Panc1 (cell line): ENCODE measurements at regions not wholly inside any gene's neighbourhood (a gene's known extent, or its start where the extent isn't known, plus 50 kb on each side); places are given as distances from the start of the nearest gene placed in this dataset.

ENCODE experiments used
- ATAC-seq: fragments of 200-7000 bp; cut with Tn5 transposase; 2 replicates; pipeline ENCODE4 v1.9.1; 2020; ENCODE audit warnings: mild to moderate bottlenecking, moderate library complexity
- BruUV-seq: library from RNA; stranded (reverse); fragments of 400-500 nt; replicated peaks from 2 replicates; lab custom pipeline; 2021; lab: Mats Ljungman, UMichigan
- CTCF ChIA-PET: fragments of 300-600 bp; sonication (Branson Sonifier 250); formaldehyde crosslinking; loops from one replicate; lab custom pipeline; 2022; ENCODE audit warnings: antibody characterized with exemption; lab: Charles Lee
- POLR2A ChIA-PET: fragments of 300-600 bp; sonication (Branson Sonifier 250); formaldehyde crosslinking; loops from one replicate; lab custom pipeline; 2022; ENCODE audit warnings: antibody characterized with exemption; lab: Charles Lee
- DNase-seq: peaks from one replicate; pipeline ENCODE4 v3.0.0-alpha.2; 2010; ENCODE audit warnings: low read depth, low spot score
- H3K27ac ChIP-seq: 2 replicates; pipeline ENCODE4 v1.5.1; 2011; ENCODE audit warnings: mild to moderate bottlenecking, low read length, inconsistent platforms
- H3K27me3 ChIP-seq: fragments of 200-500 bp; sonication (Bioruptor generic); 2 replicates; pipeline ENCODE4 v1.6.0; 2014; ENCODE audit warnings: low read length, inconsistent platforms; ENCODE audit not compliant: control insufficient read depth, insufficient read depth
- H3K36me3 ChIP-seq: fragments of 200-500 bp; sonication (Bioruptor generic); 2 replicates; pipeline ENCODE4 v1.5.1; 2014; ENCODE audit warnings: inconsistent platforms, mild to moderate bottlenecking, low read length, moderate library complexity; ENCODE audit not compliant: control insufficient read depth, insufficient read depth
- H3K4me1 ChIP-seq: 2 replicates; pipeline ENCODE4 v1.5.1; 2011; ENCODE audit warnings: inconsistent platforms, mild to moderate bottlenecking, low read length, moderate library complexity; ENCODE audit not compliant: control insufficient read depth, insufficient read depth
- H3K4me3 ChIP-seq, 2 experiments: 2 replicates each; pipeline ENCODE4 v1.5.1; 2011 to 2012; ENCODE audit warnings: low read depth in 2 of 2, low read length in 2 of 2, mild to moderate bottlenecking in 2 of 2, inconsistent platforms in 1 of 2, moderate library complexity in 1 of 2
- H3K9me3 ChIP-seq: fragments of 200-500 bp; sonication (Bioruptor generic); 2 replicates; pipeline ENCODE4 v1.5.1; 2014; ENCODE audit warnings: low read depth, mild to moderate bottlenecking, inconsistent platforms, low read length, moderate library complexity; ENCODE audit not compliant: control insufficient read depth, insufficient read depth
- CTCF ChIP-seq: fragments of 450-650 bp; IDR thresholded peaks from 2 replicates; pipeline ENCODE4 v1.5.1; 2017; ENCODE audit warnings: mild to moderate bottlenecking
- POLR2AphosphoS5 ChIP-seq: IDR thresholded peaks from 2 replicates; pipeline ENCODE4 v1.6.1; 2012; ENCODE audit warnings: mild to moderate bottlenecking, low read depth, low read length, moderate library complexity
- SIN3A ChIP-seq: IDR thresholded peaks from 2 replicates; pipeline ENCODE4 v1.6.1; 2012; ENCODE audit warnings: low read depth, mild to moderate bottlenecking, low read length, moderate library complexity, borderline replicate concordance; ENCODE audit not compliant: insufficient read depth
- TCF7L2 ChIP-seq: IDR thresholded peaks from 2 replicates; pipeline ENCODE4 v1.6.1; 2011; ENCODE audit warnings: mild to moderate bottlenecking, low read depth, low read length, inconsistent platforms
- in situ Hi-C: cut with HindIII; loops from 2 replicates; pipeline ENCODE4 v1.10.0; 2016; ENCODE audit warnings: low sequenced_read_pairs, low pct_unique_long_range_greater_than_20kb
- intact Hi-C: fragments of 100-400 bp; cut with micrococcal nuclease; formaldehyde crosslinking; loops from one replicate; pipeline ENCODE4 v1.10.0; 2022; ENCODE audit not compliant: unreplicated experiment
- TF ChIP-seq, protein P1 (sequence below), 2 experiments: IDR thresholded peaks; 2 replicates each; pipeline ENCODE4 v1.6.1; 2011 to 2012; ENCODE audit warnings: low read depth in 2 of 2, control low read depth in 1 of 2, low read length in 1 of 2, mild to moderate bottlenecking in 1 of 2, moderate library complexity in 1 of 2; ENCODE audit not compliant: insufficient read depth in 1 of 2

GRCh38 chrX:82333575-82333974, 1131.7 kb downstream of the SH3BGRL start:
- CTCF ChIA-PET: no interaction called here

DNA sequence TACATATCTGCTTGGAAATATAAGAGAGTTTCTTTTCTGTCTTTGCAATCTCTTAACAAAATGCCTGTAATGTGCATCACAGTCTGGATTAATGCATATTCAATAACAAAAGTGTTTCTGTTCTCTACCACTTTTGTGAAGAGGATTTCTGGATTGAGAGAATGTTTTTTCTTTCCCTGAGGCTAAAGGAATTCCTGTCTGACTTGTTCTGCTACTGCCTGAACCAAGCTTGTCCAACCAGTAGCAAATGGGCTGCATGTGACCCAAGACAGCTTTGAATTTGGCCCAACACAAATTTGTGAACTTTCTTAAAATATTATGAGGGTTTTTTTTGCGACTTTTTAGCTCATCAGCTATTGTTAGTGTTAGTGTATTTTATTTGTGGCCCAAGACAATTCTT, 1133.9 kb downstream of the SH3BGRL start:
- intact Hi-C loops (no loop called here), in situ Hi-C loops (no loop called here)
- H3K36me3 ChIP-seq: no peaks in the 10 kb centered on the region
- POLR2A ChIA-PET: no interaction called here
- CTCF ChIA-PET: no interaction called here
- no peak for TF ChIP-seq CTCF
- TF ChIP-seq POLR2AphosphoS5: no peak
- no peak for TF ChIP-seq SIN3A
- no peak for TF ChIP-seq TCF7L2
- TF ChIP-seq, protein P1, sequence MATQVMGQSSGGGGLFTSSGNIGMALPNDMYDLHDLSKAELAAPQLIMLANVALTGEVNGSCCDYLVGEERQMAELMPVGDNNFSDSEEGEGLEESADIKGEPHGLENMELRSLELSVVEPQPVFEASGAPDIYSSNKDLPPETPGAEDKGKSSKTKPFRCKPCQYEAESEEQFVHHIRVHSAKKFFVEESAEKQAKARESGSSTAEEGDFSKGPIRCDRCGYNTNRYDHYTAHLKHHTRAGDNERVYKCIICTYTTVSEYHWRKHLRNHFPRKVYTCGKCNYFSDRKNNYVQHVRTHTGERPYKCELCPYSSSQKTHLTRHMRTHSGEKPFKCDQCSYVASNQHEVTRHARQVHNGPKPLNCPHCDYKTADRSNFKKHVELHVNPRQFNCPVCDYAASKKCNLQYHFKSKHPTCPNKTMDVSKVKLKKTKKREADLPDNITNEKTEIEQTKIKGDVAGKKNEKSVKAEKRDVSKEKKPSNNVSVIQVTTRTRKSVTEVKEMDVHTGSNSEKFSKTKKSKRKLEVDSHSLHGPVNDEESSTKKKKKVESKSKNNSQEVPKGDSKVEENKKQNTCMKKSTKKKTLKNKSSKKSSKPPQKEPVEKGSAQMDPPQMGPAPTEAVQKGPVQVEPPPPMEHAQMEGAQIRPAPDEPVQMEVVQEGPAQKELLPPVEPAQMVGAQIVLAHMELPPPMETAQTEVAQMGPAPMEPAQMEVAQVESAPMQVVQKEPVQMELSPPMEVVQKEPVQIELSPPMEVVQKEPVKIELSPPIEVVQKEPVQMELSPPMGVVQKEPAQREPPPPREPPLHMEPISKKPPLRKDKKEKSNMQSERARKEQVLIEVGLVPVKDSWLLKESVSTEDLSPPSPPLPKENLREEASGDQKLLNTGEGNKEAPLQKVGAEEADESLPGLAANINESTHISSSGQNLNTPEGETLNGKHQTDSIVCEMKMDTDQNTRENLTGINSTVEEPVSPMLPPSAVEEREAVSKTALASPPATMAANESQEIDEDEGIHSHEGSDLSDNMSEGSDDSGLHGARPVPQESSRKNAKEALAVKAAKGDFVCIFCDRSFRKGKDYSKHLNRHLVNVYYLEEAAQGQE (IDR thresholded peaks at IDR 0.05; ENCODE audit: insufficient read depth in 1 of 2, low read depth in 2 of 2, low read length in 1 of 2): no peak
- no TSS peak for BruUV-seq
- H3K4me1 ChIP-seq: no peaks in the 10 kb centered on the region
- H3K9me3 ChIP-seq: no peaks in the 10 kb centered on the region
- no peak overlapping the region for H3K4me3 ChIP-seq
- no peak overlapping the region for H3K27ac ChIP-seq
- ATAC-seq (no peak), DNase-seq (no peak)
- no peaks in the 10 kb centered on the region for H3K27me3 ChIP-seq

More at GRCh38 chrX:82333575-82333974, 1131.7 kb downstream of the SH3BGRL start:
- in situ Hi-C loops (no loop called here), intact Hi-C loops (no loop called here)
- Histone ChIP-seq H3K4me3 (no peak overlapping the region), H3K27ac (no peak overlapping the region), H3K9me3 (no peaks in the 10 kb centered on the region), H3K36me3 (no peaks in the 10 kb centered on the region), H3K27me3 (no peaks in the 10 kb centered on the region), H3K4me1 (no peaks in the 10 kb centered on the region)
- DNase-seq (no peak), ATAC-seq (no peak)
- no TSS peak for BruUV-seq
- POLR2A ChIA-PET: no interaction called here
- no peak for TF ChIP-seq POLR2AphosphoS5
- TF ChIP-seq, protein P1 (IDR thresholded peaks at IDR 0.05; ENCODE audit: insufficient read depth in 1 of 2, low read depth in 2 of 2, low read length in 1 of 2): no peak
- no peak for TF ChIP-seq CTCF
- no peak for TF ChIP-seq TCF7L2
- no peak for TF ChIP-seq SIN3A
